NCI-H69 (cell line): ENCODE measurements at regions not wholly inside any gene's neighbourhood (a gene's known extent, or its start where the extent isn't known, plus 50 kb on each side); places are given as distances from the start of the nearest gene placed in this dataset.
"Not testable (repeated sequence)": the region's sequence is repeated elsewhere in the genome, so short reads cannot be mapped to it uniquely, and the experiment has no call there.

Source experiments
- DNase-seq: peaks from one replicate; lab custom pipeline; 2025; lab: John Stamatoyannopoulos, UW

DNA sequence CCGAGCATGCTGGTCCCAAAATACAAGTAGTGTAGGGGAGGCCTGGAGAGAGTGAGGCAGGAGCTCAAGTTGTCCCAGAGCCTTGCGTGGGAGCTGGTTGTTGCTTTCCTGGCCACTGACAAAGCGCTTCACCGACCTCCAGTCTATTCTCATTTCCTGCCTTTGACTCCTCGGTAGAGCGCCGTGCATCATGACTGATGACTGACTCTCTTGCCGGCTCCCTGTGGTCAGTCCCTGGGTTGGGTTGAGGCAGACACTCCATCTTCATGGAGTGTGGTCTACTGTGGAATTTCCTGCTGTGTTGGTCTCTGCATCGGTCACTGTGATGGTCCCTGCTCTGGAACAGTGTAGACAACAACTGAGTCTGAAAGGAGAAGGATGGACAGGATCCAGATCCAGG, 175.1 kb upstream of the S1PR3 start:
- no peak for DNase-seq

GRCh38 chr9:88816591-88816990, 174.7 kb upstream of the S1PR3 start:
- no peak for DNase-seq

DNA sequence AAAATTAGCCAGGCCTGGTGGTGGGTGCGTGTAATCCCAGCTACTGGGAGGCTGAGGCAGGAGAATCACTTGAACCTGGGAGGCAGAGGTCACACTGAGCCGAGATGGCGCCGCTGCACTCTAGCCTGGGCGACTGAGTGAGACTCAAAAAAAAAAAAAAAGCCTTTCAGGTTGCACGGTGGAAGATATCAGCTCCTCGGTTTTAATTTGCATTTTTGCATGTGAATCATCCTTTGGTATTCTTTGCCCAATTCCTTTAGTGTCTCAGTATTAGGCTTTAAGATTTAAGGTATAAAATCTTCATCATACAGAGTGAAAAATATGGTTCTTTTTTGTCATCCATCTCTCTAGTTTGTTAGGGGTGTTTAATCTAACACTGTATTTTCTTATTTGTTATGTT, 173.6 kb upstream of the S1PR3 start:
- DNase-seq: no peak

DNA sequence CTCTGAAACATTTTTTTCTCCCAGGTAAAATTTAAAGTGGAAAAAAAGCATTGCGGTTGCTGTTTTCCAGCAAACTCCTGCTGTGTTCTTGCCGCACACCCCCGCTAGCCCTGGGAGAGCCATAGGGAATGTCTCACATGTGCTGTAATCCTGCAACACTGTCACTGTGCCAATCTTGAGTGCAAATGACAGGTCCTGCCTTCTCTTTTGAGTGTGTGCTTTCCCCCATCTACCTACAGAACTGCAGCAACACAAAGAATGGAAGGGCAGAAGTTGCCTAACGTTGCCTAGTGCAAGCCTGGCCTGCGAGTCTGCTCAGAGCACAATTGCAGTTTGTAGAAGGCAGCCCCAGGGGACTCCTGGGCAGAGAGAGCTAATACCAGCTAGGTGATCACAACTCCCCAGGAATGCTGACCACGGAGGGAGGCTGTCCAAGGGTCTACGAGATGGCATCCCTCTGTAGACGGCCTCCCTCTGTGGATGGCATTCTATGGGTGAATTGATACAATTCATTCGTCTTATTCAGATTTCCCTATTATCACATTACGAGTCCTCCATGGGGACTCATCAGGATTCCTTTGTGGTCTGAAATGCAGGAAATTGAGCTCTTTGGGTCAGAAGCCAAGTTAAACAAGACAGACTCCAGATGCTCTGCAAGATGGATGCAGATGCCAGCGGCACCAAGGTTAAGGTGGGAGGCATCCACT, 172.6 kb upstream of the S1PR3 start:
- DNase-seq: peak; percentile 10

DNA sequence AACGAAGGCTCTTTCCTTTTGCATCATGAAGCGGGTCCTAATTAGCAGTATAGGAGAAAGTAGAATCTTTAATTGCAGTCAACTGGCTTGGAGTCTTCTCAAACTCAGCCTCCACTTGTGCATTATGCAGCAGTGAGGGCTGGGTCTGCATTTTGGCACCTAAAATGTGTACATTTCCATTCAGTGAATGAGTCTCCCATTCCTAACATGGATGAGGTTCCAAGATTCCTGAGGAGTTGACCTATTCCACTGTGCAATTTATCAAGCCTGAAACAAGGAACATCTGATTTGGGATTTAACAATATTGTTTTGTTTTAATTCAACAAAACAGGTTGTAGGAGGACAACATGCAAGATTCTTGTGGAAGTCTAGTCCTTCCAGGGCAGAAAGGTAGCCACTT, 171.8 kb upstream of the S1PR3 start:
- no peak for DNase-seq

DNA sequence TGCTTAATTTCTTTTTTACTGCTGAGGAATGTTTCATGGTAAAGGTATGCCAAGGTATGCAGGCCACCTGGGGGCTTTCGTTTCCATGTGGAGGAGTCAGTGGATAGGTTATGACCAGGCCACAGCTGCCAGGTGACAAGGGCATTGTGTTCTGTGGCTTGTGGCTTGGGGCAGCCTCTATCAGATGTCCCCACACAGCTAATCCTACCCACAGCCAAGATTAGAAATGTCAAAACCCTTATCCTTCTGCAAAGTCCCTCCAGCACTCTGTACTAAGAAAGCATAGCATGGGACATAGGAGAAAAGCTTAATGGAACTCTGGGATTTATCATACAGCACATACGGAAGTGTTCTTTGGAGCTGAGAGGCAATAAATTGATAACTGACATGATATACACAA, 171.2 kb upstream of the S1PR3 start:
- no peak for DNase-seq

DNA sequence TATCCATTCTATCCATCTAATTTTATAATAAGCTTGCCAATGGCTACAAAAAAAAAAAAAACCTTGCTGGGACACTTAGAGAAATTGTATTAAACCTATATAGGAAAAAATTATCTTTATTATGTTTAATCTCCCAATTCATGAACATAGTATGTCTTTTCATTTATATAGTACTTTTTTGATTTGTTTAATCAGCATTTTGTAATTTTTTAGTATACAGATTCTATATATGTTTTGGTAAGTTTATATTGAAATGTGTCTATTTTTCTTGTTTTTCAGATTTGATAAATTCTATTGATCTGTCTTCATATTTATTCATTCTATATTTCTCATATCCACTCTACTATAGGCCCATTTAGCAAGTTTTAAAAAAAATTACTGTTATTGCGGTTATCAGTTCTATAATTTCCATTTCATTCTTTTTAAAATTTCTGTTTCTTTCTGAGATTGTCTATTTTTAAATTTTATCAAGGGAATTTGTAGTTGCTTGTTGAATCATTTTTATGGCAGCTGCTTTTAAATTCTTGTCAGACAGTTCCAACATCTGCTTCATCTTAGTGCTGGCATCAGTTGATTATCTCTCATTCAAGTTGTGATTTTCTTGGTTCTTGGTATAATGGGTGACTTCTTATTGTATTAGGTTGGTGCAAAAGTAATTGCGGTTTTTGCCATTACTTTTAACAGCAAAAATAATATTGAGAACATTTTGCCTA, 170.1 kb upstream of the S1PR3 start:
- DNase-seq: no peak

DNA sequence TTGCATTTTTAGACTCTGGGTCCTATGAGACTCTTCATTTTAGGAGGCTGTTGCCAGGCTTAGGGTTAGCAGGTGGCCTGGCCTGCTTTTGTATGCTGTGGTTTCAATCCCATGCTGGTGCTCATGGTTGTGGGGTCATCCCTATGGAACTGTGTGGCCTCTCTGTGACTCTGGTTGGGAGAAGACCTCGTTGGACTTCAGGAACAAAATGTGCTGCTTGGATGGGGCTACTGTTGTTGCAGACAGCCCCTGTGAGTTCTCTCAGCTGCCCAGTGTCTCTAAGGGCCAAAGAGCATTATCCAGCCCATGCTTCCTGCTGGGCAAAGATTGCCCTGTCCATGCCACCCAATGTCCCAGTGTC, 169.5 kb upstream of the S1PR3 start:
- no peak for DNase-seq

DNA sequence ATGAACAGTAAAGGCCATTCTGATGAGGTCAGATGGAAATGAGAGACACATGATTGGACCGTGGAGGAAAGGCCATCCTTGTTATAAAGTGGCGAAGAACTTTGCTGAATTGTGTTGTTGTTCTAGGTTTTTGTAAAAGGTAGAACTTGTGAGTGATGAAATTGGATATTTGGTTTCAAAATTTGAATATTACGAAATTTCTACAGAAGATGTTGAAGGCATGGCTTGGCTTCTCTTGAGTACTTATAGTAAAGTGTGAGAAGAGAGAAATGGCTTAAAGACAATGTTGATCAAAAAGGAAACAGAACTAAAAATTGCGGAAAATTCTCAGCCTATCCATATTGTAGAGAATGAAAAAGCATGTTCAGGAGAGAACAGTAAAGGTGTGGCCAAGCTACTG, 166.6 kb upstream of the S1PR3 start:
- DNase-seq: no peak

DNA sequence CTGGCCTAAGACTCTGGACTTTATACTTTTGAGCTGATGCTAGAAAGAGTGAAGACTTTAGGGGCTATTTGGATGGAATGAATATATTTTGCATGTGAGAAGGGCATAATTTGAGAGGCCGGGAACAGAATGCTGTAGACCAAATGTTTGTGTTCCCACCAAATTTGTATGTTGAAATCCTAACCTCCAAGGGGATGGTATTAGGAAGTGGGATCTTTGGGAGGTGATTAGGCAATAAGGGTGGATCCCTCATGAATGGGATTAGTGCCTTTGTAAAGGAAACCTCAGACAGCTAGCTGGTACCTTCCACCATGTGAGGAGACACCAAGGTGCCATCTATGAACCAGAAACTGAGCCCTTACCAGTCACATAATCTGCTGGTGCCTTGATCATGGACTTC, 165.1 kb upstream of the S1PR3 start:
- no peak for DNase-seq

DNA sequence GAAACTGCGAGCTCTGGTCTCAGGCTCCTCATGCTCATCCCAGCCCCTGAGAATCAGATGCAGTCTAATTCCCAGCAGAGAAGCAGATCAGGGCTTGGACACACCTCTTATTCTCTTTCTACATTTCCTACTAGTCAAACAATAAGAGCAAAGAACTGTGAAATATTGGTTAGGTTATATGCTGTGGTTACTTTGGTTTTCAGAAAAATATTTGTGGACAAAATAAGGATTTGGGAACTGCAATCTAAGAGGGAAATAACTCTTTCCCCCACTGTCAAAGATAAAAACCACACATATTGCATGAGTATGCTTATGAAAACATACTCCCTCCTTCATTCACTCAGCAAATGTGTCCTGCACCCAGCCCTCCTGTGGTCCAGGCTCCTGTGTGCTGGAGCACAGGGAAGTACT, 164.5 kb upstream of the S1PR3 start:
- DNase-seq: no peak

DNA sequence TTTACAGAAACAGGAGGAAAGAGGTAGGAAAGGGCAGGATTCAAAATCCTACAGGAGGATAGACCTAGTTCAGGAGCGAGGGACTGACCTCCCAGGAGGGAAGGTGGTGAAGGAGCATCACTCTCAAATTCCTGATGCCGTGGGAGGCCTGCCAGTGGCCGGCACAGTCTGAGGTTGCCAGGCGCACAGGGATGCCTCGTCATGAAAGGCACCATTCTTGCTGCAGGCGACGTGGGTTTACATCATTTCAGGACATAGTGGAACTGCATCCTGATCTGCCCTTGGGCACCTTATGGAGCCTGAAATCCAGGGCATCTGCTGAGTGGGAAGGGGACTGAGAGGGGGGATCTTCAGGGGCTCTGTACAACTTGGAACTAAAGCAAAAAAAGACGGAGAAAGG, 163.2 kb upstream of the S1PR3 start:
- DNase-seq: no peak

- no peak for DNase-seq
Observed at GRCh38 chr9:88828492-88828974, 162.7 kb upstream of the S1PR3 start.

GRCh38 chr9:88829276-88829675, 162.0 kb upstream of the S1PR3 start:
- DNase-seq: no peak

GRCh38 chr9:88831713-88832407, 159.4 kb upstream of the S1PR3 start:
- DNase-seq: no peak

GRCh38 chr9:88833946-88834345, 157.3 kb upstream of the S1PR3 start:
- no peak for DNase-seq

DNA sequence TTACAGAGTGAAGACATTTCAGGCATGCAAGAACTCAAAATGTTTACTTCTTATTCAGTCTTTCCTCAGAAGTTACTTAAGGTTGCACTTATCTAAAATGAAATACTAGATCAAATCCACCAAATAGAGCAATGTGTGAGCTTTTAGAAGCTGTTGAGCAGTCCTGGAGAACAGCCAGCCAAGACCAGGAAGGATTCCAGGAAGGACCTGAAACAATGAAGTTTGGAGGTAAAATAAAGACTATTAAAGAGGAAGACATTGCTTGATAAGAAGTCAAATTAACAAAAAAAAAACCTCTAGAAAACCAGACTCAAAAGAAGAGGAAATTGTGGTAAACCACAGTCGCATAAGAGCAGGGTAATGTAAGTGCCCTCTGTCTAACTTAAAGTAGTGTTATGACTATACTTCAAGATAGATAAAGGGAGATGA, 156.2 kb upstream of the S1PR3 start:
- DNase-seq: no peak

- DNase-seq: no peak
Observed at GRCh38 chr9:88835772-88836171, 155.5 kb upstream of the S1PR3 start.

- DNase-seq: no peak
Observed at GRCh38 chr9:88837731-88838130, 153.5 kb upstream of the S1PR3 start.

- DNase-seq: not testable (repeated sequence)
Observed at GRCh38 chr9:88849878-88850277, 141.4 kb upstream of the S1PR3 start.

- no peak for DNase-seq
Observed at GRCh38 chr9:88852794-88853193, 138.5 kb upstream of the S1PR3 start.

DNA sequence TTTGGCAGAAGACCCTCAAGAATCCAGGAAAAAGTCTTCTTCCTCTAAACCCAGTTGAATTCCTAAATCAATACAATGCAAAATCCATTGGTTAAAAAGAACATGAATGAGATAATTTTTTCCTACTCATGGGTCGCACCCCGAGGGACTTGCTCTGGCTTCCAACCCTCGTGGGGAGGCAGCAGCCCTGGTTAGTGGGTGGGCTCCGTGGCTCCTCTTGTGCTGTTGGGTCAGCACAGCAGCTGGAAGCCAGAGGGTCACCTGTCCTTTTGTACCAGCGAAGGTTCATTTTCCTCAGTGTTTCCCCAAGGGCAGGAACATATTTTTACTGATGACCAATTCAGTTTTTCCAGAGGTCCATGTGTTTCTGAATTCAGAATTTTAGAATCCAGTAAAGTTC, 120.6 kb upstream of the S1PR3 start:
- DNase-seq: no peak

DNA sequence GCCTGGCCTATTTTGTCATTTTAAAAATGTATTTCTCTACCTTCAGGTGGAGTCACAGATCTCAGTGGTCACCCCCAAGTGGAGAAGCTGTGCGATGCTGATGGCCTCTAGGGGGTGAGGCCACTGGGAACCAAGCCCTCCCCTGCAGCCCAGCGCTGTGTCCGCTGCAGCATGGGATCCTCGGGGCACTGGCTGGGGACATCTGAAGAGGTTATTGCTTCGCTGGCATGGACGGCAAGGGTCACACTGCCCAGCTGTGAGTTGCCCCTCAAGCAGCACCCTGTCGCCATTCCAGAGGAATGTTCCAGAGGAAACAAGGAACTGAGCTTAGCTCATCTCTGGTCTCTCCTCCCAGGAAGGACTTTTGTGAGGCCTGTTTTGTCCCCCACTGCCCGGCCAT, 119.6 kb upstream of the S1PR3 start:
- DNase-seq: no peak
